Keratinocyte (primary cell): ENCODE measurements at regions not wholly inside any gene's neighbourhood (a gene's known extent, or its start where the extent isn't known, plus 50 kb on each side); places are given as distances from the start of the nearest gene placed in this dataset.

Source experiments
- DNase-seq: peaks from one replicate; pipeline ENCODE4 v3.0.0-alpha.2; 2011; ENCODE audit warnings: low read depth, missing footprints, low spot score
- FAIRE-seq: peaks from 2 replicates; lab custom pipeline; 2011; peaks lifted over from hg19 to GRCh38; lab: Jason Lieb, UNC
- H2AFZ ChIP-seq: 2 replicates; pipeline ENCODE4 v1.6.0; 2012; ENCODE audit warnings: low read length, control low read depth, inconsistent platforms; ENCODE audit not compliant: control insufficient read depth
- H3K27ac ChIP-seq: 2 replicates; pipeline ENCODE4 v1.5.1; 2011; ENCODE audit warnings: low read length; ENCODE audit not compliant: control insufficient read depth, insufficient read depth
- H3K27me3 ChIP-seq: 3 replicates; pipeline ENCODE4 v1.6.0; 2011; ENCODE audit warnings: low read length; ENCODE audit not compliant: control insufficient read depth, insufficient read depth; ENCODE audit errors: extremely low read depth
- H3K36me3 ChIP-seq, 2 experiments: 2 replicates in 1 of 2; 3 replicates in 1 of 2; pipeline ENCODE4 v1.5.1; 2011; ENCODE audit warnings: low read length in 2 of 2, mild to moderate bottlenecking in 1 of 2; ENCODE audit not compliant: control insufficient read depth in 2 of 2, insufficient read depth in 2 of 2; ENCODE audit errors: extremely low read depth in 1 of 2
- H3K4me1 ChIP-seq: 3 replicates; pipeline ENCODE4 v1.5.1; 2011; ENCODE audit warnings: low read length; ENCODE audit not compliant: control insufficient read depth, insufficient read depth; ENCODE audit errors: extremely low read depth
- H3K4me2 ChIP-seq: 3 replicates; pipeline ENCODE4 v1.6.0; 2011; ENCODE audit warnings: low read depth, low read length; ENCODE audit not compliant: control insufficient read depth, insufficient read depth; ENCODE audit errors: extremely low read depth
- H3K4me3 ChIP-seq, 3 experiments: fragments of 200-600 bp in 1 of 3; sonication (generic) in 1 of 3; 2 replicates in 2 of 3; 3 replicates in 1 of 3; pipeline ENCODE4 v1.5.1; 2011 to 2016; ENCODE audit warnings: low read length in 3 of 3, mild to moderate bottlenecking in 3 of 3, control low read depth in 2 of 3, inconsistent platforms in 1 of 3, low read depth in 1 of 3, mixed read lengths in 1 of 3, mixed run types in 1 of 3, moderate library complexity in 1 of 3; ENCODE audit not compliant: control insufficient read depth in 2 of 3, insufficient read depth in 2 of 3; ENCODE audit errors: extremely low read depth in 1 of 3
- H3K79me2 ChIP-seq: 2 replicates; pipeline ENCODE4 v1.6.0; 2012; ENCODE audit warnings: low read length; ENCODE audit not compliant: control insufficient read depth, insufficient read depth
- H3K9ac ChIP-seq: 3 replicates; pipeline ENCODE4 v1.6.0; 2011; ENCODE audit warnings: low read length; ENCODE audit not compliant: control insufficient read depth, insufficient read depth; ENCODE audit errors: extremely low read depth
- H3K9me1 ChIP-seq: 3 replicates; pipeline ENCODE4 v1.6.0; 2011; ENCODE audit warnings: low read length; ENCODE audit not compliant: control insufficient read depth, insufficient read depth; ENCODE audit errors: extremely low read depth
- H3K9me3 ChIP-seq: 2 replicates; pipeline ENCODE4 v1.5.1; 2012; ENCODE audit warnings: low read depth, low read length; ENCODE audit not compliant: control insufficient read depth
- H4K20me1 ChIP-seq: 3 replicates; pipeline ENCODE4 v1.6.0; 2011; ENCODE audit warnings: low read length; ENCODE audit not compliant: control insufficient read depth, insufficient read depth; ENCODE audit errors: extremely low read depth
- EZH2 ChIP-seq: IDR thresholded peaks from one replicate; pipeline ENCODE4 v1.6.1; 2012; ENCODE audit warnings: inconsistent platforms, mild to moderate bottlenecking, low read length, moderate library complexity
- dilution Hi-C: fragments of 300-500 bp; cut with MboI; formaldehyde crosslinking; loops from one replicate; pipeline ENCODE4 v1.7.0; 2020; ENCODE audit warnings: low sequenced_read_pairs; ENCODE audit not compliant: extremely low pct_ligation_motif_present
- TF ChIP-seq, protein P1 (sequence below), 3 experiments: IDR thresholded peaks in 1 of 3; conservative IDR thresholded peaks in 1 of 3; optimal IDR thresholded peaks in 1 of 3; 2 replicates in 2 of 3; 3 replicates in 1 of 3; pipeline versions ENCODE3 to v1.5.1; 2011; ENCODE audit warnings: low read length in 3 of 3, mild to moderate bottlenecking in 3 of 3, moderate library complexity in 2 of 3, control low read depth in 1 of 3, inconsistent platforms in 1 of 3; ENCODE audit not compliant: insufficient read depth in 2 of 3; ENCODE audit errors: extremely low read depth in 1 of 3

- H2AFZ ChIP-seq = no peak overlapping the region
- no peaks in the 10 kb centered on the region for H4K20me1 ChIP-seq
- H3K9me3 ChIP-seq = no peaks in the 10 kb centered on the region
- H3K79me2 ChIP-seq = no peaks in the 10 kb centered on the region
- no peak overlapping the region for H3K4me2 ChIP-seq
- H3K36me3 ChIP-seq = no peaks in the 10 kb centered on the region
- no peak for DNase-seq
- no peak for TF ChIP-seq EZH2
- TF ChIP-seq, protein P1, sequence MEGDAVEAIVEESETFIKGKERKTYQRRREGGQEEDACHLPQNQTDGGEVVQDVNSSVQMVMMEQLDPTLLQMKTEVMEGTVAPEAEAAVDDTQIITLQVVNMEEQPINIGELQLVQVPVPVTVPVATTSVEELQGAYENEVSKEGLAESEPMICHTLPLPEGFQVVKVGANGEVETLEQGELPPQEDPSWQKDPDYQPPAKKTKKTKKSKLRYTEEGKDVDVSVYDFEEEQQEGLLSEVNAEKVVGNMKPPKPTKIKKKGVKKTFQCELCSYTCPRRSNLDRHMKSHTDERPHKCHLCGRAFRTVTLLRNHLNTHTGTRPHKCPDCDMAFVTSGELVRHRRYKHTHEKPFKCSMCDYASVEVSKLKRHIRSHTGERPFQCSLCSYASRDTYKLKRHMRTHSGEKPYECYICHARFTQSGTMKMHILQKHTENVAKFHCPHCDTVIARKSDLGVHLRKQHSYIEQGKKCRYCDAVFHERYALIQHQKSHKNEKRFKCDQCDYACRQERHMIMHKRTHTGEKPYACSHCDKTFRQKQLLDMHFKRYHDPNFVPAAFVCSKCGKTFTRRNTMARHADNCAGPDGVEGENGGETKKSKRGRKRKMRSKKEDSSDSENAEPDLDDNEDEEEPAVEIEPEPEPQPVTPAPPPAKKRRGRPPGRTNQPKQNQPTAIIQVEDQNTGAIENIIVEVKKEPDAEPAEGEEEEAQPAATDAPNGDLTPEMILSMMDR (optimal IDR thresholded peaks at IDR 0.05 in 1 of 3, IDR thresholded peaks at IDR 0.05 in 1 of 3, conservative IDR thresholded peaks at IDR 0.05 in 1 of 3; ENCODE audit: extremely low read depth in 1 of 3, insufficient read depth in 2 of 3, low read length in 3 of 3) = no peak
- no peaks in the 10 kb centered on the region for H3K9me1 ChIP-seq
- H3K9ac ChIP-seq = no peak overlapping the region
- no peak overlapping the region for H3K27ac ChIP-seq
- H3K4me3 ChIP-seq = no peak overlapping the region
- dilution Hi-C loops = no loop called here
- no peaks in the 10 kb centered on the region for H3K27me3 ChIP-seq
- H3K4me1 ChIP-seq = no peaks in the 10 kb centered on the region
- FAIRE-seq = no peak
These were observed 1481.9 kb downstream of the PCDH9 start for GRCh38 chr13:65748227-65748626.

GRCh38 chr13:65746406-65746921, 1483.7 kb downstream of the PCDH9 start:
- H3K4me1 ChIP-seq = no peaks in the 10 kb centered on the region
- H3K4me3 ChIP-seq = no peak overlapping the region
- DNase-seq (no peak), FAIRE-seq (no peak)
- no peaks in the 10 kb centered on the region for H3K79me2 ChIP-seq
- no peak overlapping the region for H3K4me2 ChIP-seq
- no peaks in the 10 kb centered on the region for H3K9me3 ChIP-seq
- no peak overlapping the region for H3K9ac ChIP-seq
- H3K27ac ChIP-seq = no peak overlapping the region
- H3K9me1 ChIP-seq = no peaks in the 10 kb centered on the region
- dilution Hi-C loops = no loop called here
- no peaks in the 10 kb centered on the region for H4K20me1 ChIP-seq
- H3K27me3 ChIP-seq = no peaks in the 10 kb centered on the region
- TF ChIP-seq EZH2 = no peak
- TF ChIP-seq, protein P1 (optimal IDR thresholded peaks at IDR 0.05 in 1 of 3, IDR thresholded peaks at IDR 0.05 in 1 of 3, conservative IDR thresholded peaks at IDR 0.05 in 1 of 3; ENCODE audit: extremely low read depth in 1 of 3, insufficient read depth in 2 of 3, low read length in 3 of 3) = no peak
- no peak overlapping the region for H2AFZ ChIP-seq
- H3K36me3 ChIP-seq = no peaks in the 10 kb centered on the region
